Jurkat, Clone E6-1 (cell line): ENCODE measurements at regions not wholly inside any gene's neighbourhood (a gene's known extent, or its start where the extent isn't known, plus 50 kb on each side); places are given as distances from the start of the nearest gene placed in this dataset.

Source experiments
- DNase-seq: peaks from one replicate; pipeline ENCODE4 v3.0.0-alpha.2; 2011; ENCODE audit warnings: low read depth, low spot score
- H3K4me3 ChIP-seq: 2 replicates; pipeline ENCODE4 v1.5.1; 2011; ENCODE audit warnings: mild to moderate bottlenecking, low read length, control low read depth, moderate library complexity

- DNase-seq: no peak
- H3K4me3 ChIP-seq: no peak overlapping the region
Observed at GRCh38 chr4:83850435-83850834, 314.5 kb downstream of the GPAT3 start.

DNA sequence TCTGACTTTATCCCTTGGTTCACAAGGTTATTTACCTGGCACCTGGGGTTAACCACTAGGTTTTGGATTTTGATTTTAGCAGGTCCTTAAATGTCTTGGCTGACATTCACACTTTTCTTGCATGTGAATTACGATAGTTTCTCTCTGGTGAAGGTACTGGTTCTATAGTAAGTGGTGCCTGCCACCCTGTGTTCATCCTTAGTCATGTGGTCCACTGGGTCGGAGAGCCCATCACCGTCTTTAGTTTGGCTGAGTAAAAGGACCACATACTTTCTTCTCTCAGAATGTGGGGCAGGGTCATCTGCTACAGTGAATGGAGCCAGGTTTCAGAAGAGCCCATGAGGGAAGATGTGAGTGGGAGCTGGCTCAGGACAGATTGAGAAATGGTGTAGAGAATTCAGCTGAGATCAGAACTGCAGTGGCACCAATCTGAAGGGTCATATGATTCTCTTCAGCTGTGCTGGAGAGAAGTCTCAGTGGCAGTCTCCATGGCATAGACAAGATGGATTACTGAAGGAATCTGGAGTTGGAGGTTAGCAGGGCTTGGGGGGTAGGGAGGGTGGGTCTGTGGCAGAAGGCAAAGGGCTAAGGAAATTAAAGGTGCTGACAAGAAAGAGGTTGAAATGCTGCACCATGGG, 310.4 kb downstream of the GPAT3 start:
- no peak for DNase-seq
- no peak overlapping the region for H3K4me3 ChIP-seq

DNA sequence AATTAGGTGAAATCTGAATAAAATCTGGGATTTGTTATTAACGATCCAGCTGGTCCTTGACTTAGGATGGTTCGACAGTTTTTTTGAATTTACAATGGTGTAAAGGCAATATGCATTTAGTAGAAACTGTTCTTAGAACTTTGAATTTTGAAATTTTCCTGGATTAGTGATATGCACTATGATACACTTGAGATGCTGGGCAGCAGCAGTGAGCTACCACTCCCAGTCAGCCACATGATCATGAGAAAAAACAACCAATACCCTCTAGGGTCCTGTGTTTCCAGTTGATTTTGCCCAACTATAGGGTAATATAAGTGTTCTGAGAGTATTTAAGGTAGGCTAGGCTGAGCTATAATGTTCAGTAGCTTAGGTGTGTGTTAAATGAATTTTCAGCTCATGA, 303.7 kb downstream of the GPAT3 start:
- no peak for DNase-seq
- no peak overlapping the region for H3K4me3 ChIP-seq

DNA sequence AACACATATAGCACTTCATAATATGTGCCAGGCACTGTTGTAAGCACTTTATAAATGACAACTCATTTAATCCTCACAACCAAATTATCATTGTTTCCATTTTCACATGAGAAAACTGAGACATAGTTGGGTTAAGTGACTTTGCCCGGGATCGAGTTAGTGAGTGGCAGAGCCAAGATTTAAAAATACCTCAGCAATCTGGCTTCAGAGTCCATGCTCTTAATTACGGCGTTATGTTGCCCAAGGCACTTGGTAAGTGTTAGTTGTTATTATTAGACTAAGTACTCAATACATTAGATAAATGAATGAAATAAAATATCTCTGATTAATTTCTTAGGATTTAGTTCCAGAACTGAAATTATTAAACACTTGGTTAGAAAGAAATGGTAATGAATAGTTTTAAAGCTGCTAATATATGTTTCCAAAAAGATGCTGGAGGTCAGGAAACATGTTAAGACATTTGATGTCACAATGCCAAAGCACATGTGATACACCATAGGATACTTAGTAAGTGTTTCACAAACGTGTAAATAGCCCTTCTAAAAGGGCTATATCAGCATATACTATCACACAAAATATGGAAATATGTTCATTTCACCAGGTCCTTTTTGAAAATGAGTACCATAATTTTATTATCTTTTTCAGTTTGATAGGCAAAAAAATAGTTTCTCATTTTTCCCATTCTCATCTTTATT, 301.9 kb downstream of the GPAT3 start:
- no peak overlapping the region for H3K4me3 ChIP-seq
- DNase-seq: no peak

DNA sequence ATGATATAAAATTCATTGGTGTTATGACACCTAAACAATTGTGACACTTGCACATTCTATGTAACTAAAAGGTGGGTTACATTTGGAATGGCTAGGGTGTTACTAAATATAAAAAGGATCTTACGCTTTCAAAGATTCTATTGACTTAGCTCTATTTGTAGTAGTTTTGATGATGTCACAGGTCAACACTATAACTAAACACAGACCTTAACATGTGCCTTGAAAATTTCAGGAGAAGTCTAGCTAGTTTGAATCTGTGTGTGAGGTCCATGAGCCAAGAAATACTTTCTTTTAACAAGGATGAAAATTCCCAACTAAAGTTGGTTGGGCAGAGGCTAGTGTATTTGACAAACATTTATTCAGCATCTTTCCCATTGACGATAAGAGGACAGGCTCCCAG, 298.0 kb downstream of the GPAT3 start:
- DNase-seq: no peak

DNA sequence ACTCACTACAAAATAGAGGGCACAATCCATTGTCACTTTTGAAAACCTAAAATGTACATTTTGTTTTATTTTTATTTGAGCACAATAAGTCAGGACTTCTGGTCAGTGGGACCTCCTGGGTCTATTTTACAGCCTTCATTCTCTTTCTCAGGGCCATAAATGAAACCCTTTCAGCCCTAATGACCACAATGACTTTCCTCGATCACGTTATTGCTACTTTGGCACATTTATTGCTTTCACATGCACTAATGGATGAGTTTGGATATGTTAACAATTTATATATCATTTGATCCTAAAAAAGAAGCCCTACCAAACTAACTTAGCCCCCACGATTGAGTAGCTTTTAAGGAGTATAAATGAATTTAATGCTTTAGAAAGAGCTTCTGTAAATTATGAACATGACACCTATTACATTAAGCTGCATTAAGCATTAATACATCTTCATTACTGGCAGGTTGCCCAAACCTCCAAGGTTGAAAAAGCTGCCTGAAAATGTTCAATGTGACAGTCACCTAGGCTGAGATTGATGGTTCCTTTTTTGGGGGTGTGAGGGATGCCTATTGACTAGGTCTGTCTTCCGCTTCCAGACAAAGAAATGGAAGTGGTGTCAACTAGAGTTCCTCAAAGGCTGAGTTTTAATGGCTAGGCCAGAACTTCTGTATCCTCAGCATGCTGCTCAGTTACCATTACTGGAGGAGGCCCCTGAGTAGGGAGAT, 296.4 kb downstream of the GPAT3 start:
- no peak for DNase-seq
- H3K4me3 ChIP-seq: no peak overlapping the region

More for the DNA sequence above, 298.0 kb downstream of the GPAT3 start:
- no peak overlapping the region for H3K4me3 ChIP-seq

DNA sequence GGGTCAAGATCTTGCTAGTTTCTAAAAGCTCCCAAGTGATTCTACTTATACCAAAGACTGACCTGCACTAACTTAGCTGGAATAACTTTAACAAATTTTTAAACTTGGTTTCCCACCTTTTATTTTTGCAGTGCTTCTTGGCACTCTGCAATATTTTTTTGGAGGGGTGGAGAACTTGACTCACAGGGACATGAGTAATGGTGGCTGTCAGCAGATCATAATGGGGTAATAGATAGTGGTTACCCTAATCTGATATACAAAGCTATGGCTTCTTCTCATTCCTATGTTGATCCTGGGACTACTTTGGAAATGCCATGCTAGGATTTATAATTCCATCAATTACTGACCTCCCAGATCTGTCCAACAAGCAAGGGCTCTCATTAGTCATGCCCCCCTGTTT, 295.7 kb downstream of the GPAT3 start:
- no peak for DNase-seq
- H3K4me3 ChIP-seq: no peak overlapping the region

DNA sequence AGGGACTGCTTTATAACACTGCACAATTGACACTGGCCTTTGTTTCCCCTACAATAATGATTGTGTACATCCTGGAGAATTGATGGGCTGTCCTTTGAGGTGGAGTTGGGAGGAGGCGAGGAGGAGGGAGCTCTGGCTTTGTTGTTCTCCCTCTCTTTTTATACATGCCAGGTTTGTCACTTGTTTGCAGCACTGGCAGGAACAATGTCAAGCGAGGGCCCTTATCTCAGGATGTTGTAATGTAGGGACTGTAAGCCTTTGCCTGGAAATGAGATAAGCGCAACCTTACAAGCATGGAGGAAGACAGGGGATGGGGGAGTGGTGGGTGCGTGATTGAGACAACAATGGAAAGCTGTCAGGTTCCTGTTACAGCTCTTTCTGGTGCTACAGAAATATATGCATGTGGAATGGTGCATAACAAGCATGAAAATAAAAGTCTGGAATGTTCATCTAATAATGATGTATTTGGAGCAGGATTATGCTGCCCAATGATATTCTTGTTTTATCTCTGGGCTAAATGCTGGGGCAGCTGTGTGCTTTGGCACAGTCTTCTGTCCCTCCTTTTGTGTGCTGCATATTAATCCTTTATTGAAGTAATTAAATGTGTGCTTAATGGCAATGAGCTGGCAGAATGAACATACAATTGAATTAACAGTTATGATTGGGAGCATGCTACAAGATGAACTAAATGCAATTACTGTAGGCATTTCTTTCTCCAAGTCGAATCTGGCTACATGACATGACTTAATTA, 294.4 kb downstream of the GPAT3 start:
- DNase-seq: no peak
- no peak overlapping the region for H3K4me3 ChIP-seq

DNA sequence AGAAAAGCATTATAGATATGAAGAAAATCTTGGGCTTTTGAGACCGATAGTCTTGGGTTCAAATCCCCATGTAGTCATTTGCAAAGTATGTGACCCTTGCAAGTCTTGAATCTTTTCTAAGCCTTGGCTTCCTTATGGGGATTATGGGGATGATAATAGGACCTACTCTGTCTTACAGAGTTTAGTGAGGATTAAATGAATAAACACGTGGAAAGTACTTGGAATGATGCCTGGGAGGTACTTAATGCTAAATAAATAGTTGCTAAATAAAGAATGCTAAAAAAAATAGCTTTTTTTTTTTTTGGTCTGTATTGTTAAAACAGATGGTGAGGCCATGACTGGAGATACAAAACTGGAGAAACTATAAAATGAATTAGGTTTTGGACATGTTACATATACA, 292.7 kb downstream of the GPAT3 start:
- no peak overlapping the region for H3K4me3 ChIP-seq
- no peak for DNase-seq

DNA sequence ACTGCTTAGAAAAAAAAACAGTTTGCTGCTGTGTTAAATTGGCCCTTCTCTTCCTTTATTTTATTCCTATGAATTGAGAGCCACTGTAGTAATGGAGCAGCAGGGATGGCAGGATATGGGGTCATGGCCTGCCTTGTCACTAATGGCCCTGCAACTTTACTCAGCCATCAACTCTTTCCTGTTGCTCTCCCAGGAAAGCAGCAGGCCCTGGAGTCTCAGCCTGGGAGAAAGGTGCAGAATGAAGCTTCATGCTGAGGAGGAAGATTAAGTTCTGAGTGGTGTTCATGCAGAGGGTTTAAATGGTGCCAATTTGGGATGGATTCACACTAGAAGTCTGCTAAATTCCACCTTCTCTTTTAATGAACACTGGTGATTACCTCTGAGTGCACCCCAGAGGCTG, 285.6 kb downstream of the GPAT3 start:
- no peak for DNase-seq

DNA sequence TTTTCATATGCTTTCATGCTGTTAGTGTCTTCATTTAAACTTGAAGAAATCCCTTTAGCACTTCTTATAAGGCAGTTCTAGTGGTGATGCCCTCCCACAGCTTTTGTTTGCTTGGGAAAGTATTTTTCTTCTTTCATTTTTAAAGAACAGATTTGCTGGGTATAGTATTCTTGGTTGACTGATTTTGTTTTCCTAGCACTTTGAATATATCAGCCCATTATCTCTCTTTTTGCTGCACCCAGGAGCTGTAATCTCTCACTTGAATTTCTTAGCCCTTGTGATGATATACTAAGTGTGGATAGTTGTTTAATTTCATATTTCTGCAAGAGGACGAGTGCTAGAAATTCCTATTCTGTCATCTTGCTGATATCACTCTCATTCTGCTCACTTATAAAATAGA, 283.7 kb downstream of the GPAT3 start:
- H3K4me3 ChIP-seq: no peak overlapping the region
- DNase-seq: no peak

More for the DNA sequence above, 285.6 kb downstream of the GPAT3 start:
- H3K4me3 ChIP-seq: no peak overlapping the region

- no peak overlapping the region for H3K4me3 ChIP-seq
- DNase-seq: no peak
Observed at GRCh38 chr4:83810428-83810827, 274.5 kb downstream of the GPAT3 start.

DNA sequence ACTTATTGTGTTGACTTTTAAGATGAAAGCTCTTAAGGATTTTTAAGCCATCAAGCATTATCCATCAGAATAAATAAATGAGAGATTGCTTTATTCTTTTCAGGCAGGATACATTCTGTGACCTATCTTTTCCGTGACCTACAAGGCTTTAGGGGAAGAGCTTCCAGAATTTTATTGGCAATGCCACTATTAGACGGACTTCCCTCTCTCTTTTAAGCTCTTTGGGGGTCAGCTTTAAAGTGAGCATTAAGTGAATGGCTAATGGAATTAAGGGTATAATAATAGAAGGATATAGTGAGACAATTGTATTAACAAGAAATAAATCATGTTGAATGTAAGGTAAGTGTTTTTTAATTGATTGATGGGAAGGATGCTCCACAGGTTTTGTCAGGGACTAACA, 273.7 kb downstream of the GPAT3 start:
- H3K4me3 ChIP-seq: no peak overlapping the region
- DNase-seq: no peak

GRCh38 chr4:83793481-83793880, 257.6 kb downstream of the GPAT3 start:
- no peak overlapping the region for H3K4me3 ChIP-seq
- no peak for DNase-seq

GRCh38 chr4:83785891-83786290, 250.0 kb downstream of the GPAT3 start:
- DNase-seq: no peak
- H3K4me3 ChIP-seq: no peak overlapping the region

- H3K4me3 ChIP-seq: no peak overlapping the region
- no peak for DNase-seq
Observed at GRCh38 chr4:83783215-83783614, 247.3 kb downstream of the GPAT3 start.

- no peak for DNase-seq
- no peak overlapping the region for H3K4me3 ChIP-seq
Observed at GRCh38 chr4:83782591-83782990, 246.7 kb downstream of the GPAT3 start.

GRCh38 chr4:83781434-83781833, 245.5 kb downstream of the GPAT3 start:
- DNase-seq: no peak
- no peak overlapping the region for H3K4me3 ChIP-seq

DNA sequence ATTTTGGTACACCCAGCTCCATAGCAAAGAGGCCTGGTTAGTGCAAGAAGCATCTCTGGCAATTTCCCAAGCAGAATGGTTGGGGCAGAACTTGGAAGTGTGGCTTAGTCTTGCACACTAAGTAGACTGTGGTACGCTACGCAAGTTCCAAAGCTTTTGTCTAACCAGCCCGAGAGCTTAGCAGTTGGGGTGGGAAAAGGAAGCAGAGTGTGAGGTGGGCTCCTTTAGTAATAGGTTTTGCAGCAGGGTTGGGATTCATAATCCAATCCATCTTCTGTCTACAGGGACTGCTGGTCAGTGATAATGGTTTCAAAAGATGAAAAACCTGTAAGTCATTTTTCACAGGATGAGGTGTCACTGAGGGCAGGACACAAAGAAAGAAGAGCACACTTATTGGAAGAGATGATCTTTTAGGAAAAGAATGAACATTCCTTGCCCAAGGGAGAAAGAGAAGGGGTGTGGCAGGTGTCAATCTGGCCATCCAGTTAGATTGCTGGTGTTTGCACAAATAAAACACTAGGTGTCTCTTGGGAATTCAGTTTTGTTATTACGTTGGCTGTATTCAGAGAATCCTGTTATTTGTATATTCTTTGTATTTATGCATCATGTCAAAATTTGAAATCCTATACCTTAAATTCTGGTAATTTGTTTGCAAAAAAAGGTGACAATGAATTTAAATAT, 244.3 kb downstream of the GPAT3 start:
- no peak overlapping the region for H3K4me3 ChIP-seq
- DNase-seq: no peak
